Caco-2 (cell line): ENCODE measurements at regions not wholly inside any gene's neighbourhood (a gene's known extent, or its start where the extent isn't known, plus 50 kb on each side); places are given as distances from the start of the nearest gene placed in this dataset.

ENCODE experiments used
- BruUV-seq: library from RNA; stranded (reverse); fragments of 400-500 nt; replicated peaks from 2 replicates; lab custom pipeline; 2021; lab: Mats Ljungman, UMichigan
- CTCF ChIA-PET: fragments of 300-600 bp; sonication (Branson Sonifier 250); formaldehyde crosslinking; loops from one replicate; lab custom pipeline; 2022; ENCODE audit warnings: antibody characterized with exemption; lab: Charles Lee
- POLR2A ChIA-PET: fragments of 300-600 bp; sonication (Branson Sonifier 250); formaldehyde crosslinking; loops from one replicate; lab custom pipeline; 2022; ENCODE audit warnings: antibody characterized with exemption; lab: Charles Lee
- DNase-seq, 2 experiments: peaks; one replicate each; pipeline versions ENCODE4 v3.0.0 to v3.0.0-alpha.2; 2020 to 2022
- H3K27me3 ChIP-seq: replicated peaks from 2 replicates; pipeline ENCODE4 v1.6.0; 2011; ENCODE audit warnings: low read length; ENCODE audit not compliant: control insufficient read depth, insufficient read depth
- H3K36me3 ChIP-seq: 2 replicates; pipeline ENCODE4 v1.5.1; 2011; ENCODE audit warnings: low read length; ENCODE audit not compliant: control insufficient read depth, insufficient read depth
- H3K4me1 ChIP-seq: fragments of 250-450 bp; sonication (Bioruptor Pico); 2 replicates; pipeline ENCODE4 v1.5.1; 2020; ENCODE audit warnings: mild to moderate bottlenecking
- H3K4me3 ChIP-seq: 2 replicates; pipeline ENCODE4 v1.5.1; 2011; ENCODE audit warnings: low read depth, mild to moderate bottlenecking, control low read depth, low read length
- H3K9me3 ChIP-seq: fragments of 250-450 bp; sonication (Bioruptor Pico); 2 replicates; pipeline ENCODE4 v1.5.1; 2020; ENCODE audit warnings: mild to moderate bottlenecking, moderate library complexity
- H3K27ac Mint-ChIP-seq: one replicate; pipeline ENCODE4 v1.8.0; 2022; ENCODE audit warnings: mixed read lengths; ENCODE audit not compliant: unreplicated experiment
- H3K27me3 Mint-ChIP-seq: one replicate; pipeline ENCODE4 v1.8.0; 2022; ENCODE audit warnings: mixed read lengths; ENCODE audit not compliant: insufficient read depth, unreplicated experiment
- H3K36me3 Mint-ChIP-seq: one replicate; pipeline ENCODE4 v1.8.0; 2022; ENCODE audit warnings: mild to moderate bottlenecking, mixed read lengths; ENCODE audit not compliant: insufficient read depth, unreplicated experiment
- H3K4me1 Mint-ChIP-seq: one replicate; pipeline ENCODE4 v1.8.0; 2022; ENCODE audit warnings: low read depth, mixed read lengths; ENCODE audit not compliant: unreplicated experiment
- H3K4me3 Mint-ChIP-seq: one replicate; pipeline ENCODE4 v1.8.0; 2022; ENCODE audit warnings: mild to moderate bottlenecking, moderate library complexity, mixed read lengths; ENCODE audit not compliant: unreplicated experiment
- H3K9me3 Mint-ChIP-seq: one replicate; pipeline ENCODE4 v1.8.0; 2022; ENCODE audit warnings: mixed read lengths; ENCODE audit not compliant: unreplicated experiment
- CTCF ChIP-seq, 2 experiments: fragments of 200-600 bp in 1 of 2; IDR thresholded peaks; 1 replicate in 1 of 2; 2 replicates in 1 of 2; pipeline versions ENCODE4 v1.5.1 to v1.8.0; 2011 to 2022; ENCODE audit warnings: antibody characterized with exemption in 1 of 2, control low read depth in 1 of 2, inconsistent platforms in 1 of 2, low read depth in 1 of 2, low read length in 1 of 2, mild to moderate bottlenecking in 1 of 2, moderate library complexity in 1 of 2; ENCODE audit not compliant: insufficient read depth in 1 of 2, severe bottlenecking in 1 of 2, unreplicated experiment in 1 of 2
- intact Hi-C: fragments of 100-400 bp; cut with micrococcal nuclease; formaldehyde crosslinking; loops from one replicate; pipeline ENCODE4 v1.10.0; 2022; ENCODE audit not compliant: unreplicated experiment

DNA sequence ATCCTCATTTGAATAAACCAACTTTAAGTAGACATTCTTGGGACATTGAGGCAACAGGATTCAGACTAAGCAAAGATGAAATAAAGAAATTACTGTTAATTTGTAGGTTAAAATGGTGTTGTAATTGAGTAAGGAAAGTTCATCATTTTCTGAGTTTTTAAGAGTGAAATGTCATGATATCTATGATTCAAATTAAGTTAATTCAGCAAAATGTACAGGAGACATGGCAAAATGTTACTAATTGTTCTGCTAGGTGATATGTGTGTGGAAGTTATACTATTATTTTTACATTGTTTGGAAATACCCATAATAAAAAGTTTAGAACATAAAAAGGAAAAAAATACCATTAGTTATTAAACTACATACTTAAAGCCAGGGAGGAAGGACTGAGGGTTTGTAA, 55.0 kb upstream of the EGLN3 start:
- no TSS peak for BruUV-seq

DNA sequence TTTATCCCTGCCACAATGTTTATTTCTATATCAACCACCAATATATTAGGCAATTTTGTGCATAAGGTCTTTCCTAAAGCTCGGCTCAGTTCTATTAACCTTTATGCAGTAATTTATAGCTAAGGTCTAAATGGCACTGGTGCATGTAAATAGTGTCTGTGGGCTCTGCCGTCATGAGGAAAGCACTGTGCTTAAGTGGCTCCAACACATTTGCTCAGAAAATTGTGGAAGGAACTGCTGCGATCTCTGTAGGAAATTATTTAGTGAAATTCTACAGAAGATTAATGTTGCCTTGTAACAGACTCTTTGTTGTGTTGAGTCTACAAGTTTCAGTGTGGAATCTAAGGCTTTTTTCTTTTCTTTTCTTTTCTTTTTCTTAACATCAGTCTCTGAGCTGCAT, 54.0 kb upstream of the EGLN3 start:
- H3K27me3 ChIP-seq = no peaks in the 10 kb centered on the region
- no peak overlapping the region for H3K4me3 ChIP-seq
- no peaks in the 10 kb centered on the region for H3K36me3 Mint-ChIP-seq
- no peak overlapping the region for H3K4me3 Mint-ChIP-seq
- H3K9me3 Mint-ChIP-seq = no peaks in the 10 kb centered on the region
- H3K27me3 Mint-ChIP-seq = no peaks in the 10 kb centered on the region
- CTCF ChIA-PET = no interaction called here
- no peaks in the 10 kb centered on the region for H3K9me3 ChIP-seq
- H3K27ac Mint-ChIP-seq = no peak overlapping the region
- intact Hi-C loops = no loop called here
- BruUV-seq = no TSS peak
- H3K36me3 ChIP-seq = no peaks in the 10 kb centered on the region
- 0 out of 2 replicates have a peak, but pooled peaks cover under 1% of the 10 kb centered on the region for H3K4me1 ChIP-seq
- POLR2A ChIA-PET = no interaction called here
- no peak for DNase-seq
- TF ChIP-seq CTCF (IDR thresholded peaks at IDR 0.05; ENCODE audit: insufficient read depth in 1 of 2, low read depth in 1 of 2, low read length in 1 of 2, severe bottlenecking in 1 of 2, unreplicated experiment in 1 of 2) = no peak
- peaks cover 10% of the 10 kb centered on the region for H3K4me1 Mint-ChIP-seq

More for the DNA sequence above, 55.0 kb upstream of the EGLN3 start:
- Histone ChIP-seq H3K9me3 (no peaks in the 10 kb centered on the region), H3K36me3 (no peaks in the 10 kb centered on the region), H3K4me1 (no peaks in the 10 kb centered on the region), H3K4me3 (no peak overlapping the region), H3K27me3 (no peaks in the 10 kb centered on the region)
- H3K9me3 Mint-ChIP-seq = no peaks in the 10 kb centered on the region
- DNase-seq = no peak
- no peaks in the 10 kb centered on the region for H3K4me1 Mint-ChIP-seq
- intact Hi-C loops = no loop called here
- ChIA-PET POLR2A (no interaction called here), CTCF (no interaction called here)
- H3K27ac Mint-ChIP-seq = no peak overlapping the region
- H3K36me3 Mint-ChIP-seq = no peaks in the 10 kb centered on the region
- no peak for TF ChIP-seq CTCF (IDR thresholded peaks at IDR 0.05; ENCODE audit: insufficient read depth in 1 of 2, low read depth in 1 of 2, low read length in 1 of 2, severe bottlenecking in 1 of 2, unreplicated experiment in 1 of 2)
- H3K4me3 Mint-ChIP-seq = no peak overlapping the region
- H3K27me3 Mint-ChIP-seq = no peaks in the 10 kb centered on the region

DNA sequence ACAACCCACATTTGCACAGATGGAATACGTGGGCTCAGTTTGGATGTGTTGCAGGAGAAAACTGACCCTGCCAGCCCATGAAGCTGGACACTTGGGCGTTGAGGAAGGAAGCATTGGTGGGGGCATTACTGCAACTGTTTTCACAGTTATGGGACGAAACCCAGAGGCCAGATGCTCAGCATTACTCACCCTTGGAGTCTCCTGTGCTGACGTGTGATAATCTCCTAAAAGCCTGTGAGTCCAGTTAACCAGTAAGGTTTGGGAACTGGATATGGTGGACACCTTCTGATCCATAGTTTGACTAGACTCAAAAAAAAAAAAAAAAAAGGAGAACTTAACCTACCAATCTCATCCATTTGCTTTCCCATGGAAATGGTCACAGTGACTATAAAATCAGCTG, 52.8 kb upstream of the EGLN3 start:
- Mint-ChIP-seq H3K9me3 (no peaks in the 10 kb centered on the region), H3K27ac (no peak overlapping the region), H3K36me3 (no peaks in the 10 kb centered on the region), H3K4me3 (no peak overlapping the region), H3K4me1 (peaks cover 12% of the 10 kb centered on the region), H3K27me3 (no peaks in the 10 kb centered on the region)
- Histone ChIP-seq H3K27me3 (no peaks in the 10 kb centered on the region), H3K9me3 (no peaks in the 10 kb centered on the region), H3K36me3 (no peaks in the 10 kb centered on the region), H3K4me1 (0 out of 2 replicates have a peak, but pooled peaks cover 6% of the 10 kb centered on the region), H3K4me3 (no peak overlapping the region)
- no TSS peak for BruUV-seq
- no peak for DNase-seq
- POLR2A ChIA-PET = no interaction called here
- TF ChIP-seq CTCF (IDR thresholded peaks at IDR 0.05; ENCODE audit: insufficient read depth in 1 of 2, low read depth in 1 of 2, low read length in 1 of 2, severe bottlenecking in 1 of 2, unreplicated experiment in 1 of 2) = no peak
- CTCF ChIA-PET = no interaction called here
- intact Hi-C loops = no loop called here
